IPS-NIHi7 (cell line): ENCODE measurements at regions not wholly inside any gene's neighbourhood (a gene's known extent, or its start where the extent isn't known, plus 50 kb on each side); places are given as distances from the start of the nearest gene placed in this dataset.

Experiments
- DNase-seq: peaks from one replicate; pipeline ENCODE4 v3.0.0; 2012; ENCODE audit warnings: mixed read lengths; ENCODE audit errors: extremely low spot score

DNA sequence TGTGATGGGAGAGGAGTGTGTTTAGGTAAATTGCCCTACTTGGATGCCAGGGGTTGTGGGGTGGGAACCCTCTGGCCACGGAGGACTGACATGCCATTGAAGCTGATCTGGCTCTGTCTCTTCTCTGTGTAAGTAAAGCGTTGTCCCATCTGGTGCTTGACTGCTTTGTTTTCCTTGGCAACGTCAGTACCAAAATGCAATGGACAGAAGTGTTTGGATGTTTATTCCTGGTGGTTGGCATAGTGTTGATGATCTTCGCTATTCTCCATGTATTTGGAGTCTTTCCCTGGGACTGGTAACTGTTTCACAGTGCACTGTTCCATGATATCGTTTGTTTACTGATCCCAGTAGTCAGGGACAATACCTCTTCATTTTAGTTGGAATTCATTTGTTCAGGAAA, 130.5 kb upstream of the MCTP2 start:
- no peak for DNase-seq

DNA sequence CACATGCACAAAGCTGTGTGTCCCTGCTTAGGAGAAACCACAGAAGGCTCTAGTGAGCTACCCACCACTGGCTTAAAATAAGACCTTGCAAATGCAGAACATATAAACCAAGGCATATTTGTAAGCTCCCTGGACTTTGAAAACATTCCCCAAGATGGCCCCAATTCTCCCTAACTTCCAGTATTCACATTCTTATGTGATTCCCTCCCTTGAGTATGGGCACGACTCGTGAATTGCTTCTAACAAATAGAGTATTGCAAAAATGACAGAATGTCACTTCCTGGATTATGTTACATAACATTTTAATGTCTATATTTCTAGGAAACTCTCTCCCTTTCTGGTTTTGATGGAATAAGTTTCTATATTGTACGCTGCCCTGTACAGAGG, 131.8 kb upstream of the MCTP2 start:
- DNase-seq = no peak

DNA sequence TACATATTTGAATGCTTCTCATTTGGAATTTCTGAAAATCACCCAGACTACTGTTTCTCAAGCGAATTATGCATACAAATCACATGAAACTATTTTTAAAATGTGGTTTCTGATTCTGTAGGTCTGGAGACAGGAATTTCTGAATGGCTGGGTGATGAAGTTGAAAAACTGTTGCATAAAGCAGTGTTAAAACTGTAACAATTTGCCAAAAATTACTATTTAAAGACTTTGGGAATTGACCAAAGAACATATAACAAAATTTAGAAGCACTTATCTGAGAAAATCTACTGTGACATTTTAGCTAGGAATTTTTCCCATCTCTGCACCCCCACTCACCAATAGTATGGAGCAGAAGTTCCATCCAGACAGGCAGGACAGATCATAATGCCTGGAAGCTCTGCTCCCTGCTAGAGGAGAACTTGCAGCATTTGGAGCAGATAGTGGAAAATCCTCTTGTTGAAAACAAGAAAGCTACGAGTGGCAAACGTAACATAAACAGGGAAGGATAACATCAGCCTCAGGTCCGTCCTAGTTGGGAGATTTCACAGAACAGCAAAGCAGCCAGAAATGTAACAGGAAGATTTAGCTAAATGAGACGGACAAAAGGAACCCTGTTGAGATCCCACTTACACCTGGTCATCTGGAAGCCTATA, 132.3 kb upstream of the MCTP2 start:
- DNase-seq = no peak

DNA sequence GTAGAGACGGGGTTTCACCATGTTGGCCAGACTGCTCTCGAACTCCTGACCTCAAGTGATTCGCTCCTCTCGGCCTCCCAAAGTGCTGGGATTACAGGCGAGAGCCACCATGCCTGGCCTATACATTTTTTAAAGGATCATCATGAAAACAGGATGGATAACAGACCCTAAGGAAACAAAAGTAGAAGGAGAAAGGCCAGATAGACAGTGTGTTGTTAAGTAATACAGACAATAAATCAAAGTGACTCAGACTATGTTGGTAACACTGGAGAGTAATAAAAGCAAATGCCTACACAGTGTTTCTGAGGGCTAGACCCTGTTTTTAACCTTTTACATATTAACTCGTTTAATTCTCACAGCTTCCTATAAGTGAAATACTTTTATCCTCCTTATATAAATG, 133.8 kb upstream of the MCTP2 start:
- no peak for DNase-seq

DNA sequence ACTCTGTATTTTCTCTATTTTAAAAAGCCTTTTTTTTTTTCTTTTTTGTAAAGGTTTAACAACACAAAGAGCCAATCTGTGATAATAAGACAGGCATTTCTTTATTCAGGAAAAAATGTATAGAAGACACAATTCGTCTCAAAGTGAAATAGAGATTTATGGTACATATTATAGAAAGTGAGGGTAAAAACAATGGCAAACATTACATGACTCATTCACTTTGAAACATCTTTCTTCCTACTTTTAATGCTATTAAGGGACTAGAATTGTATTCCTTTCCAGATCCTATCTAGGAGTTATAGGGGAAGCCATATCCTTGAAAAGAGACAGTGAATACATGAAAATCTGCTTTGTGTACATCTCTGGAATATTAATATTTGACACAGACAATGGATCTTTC, 137.1 kb upstream of the MCTP2 start:
- DNase-seq = no peak

DNA sequence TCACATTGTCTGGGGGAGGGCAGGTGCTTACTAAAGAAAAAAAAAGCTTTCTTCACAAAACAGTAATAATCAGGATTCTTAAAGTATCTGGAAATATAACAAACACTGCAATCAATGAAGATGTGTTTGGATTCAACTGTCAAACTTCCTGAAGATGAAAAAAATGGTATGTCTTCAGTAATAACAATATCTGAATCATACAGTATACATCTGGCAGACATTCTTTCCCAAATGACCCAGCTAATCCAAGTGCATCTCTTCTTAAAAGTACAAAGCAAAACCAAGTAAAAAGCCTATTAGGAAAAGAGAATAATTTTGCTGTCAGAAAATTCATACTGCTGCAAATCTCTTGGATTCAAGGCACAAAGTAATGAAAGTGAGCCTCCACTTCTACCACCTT, 145.0 kb upstream of the MCTP2 start:
- DNase-seq = no peak

DNA sequence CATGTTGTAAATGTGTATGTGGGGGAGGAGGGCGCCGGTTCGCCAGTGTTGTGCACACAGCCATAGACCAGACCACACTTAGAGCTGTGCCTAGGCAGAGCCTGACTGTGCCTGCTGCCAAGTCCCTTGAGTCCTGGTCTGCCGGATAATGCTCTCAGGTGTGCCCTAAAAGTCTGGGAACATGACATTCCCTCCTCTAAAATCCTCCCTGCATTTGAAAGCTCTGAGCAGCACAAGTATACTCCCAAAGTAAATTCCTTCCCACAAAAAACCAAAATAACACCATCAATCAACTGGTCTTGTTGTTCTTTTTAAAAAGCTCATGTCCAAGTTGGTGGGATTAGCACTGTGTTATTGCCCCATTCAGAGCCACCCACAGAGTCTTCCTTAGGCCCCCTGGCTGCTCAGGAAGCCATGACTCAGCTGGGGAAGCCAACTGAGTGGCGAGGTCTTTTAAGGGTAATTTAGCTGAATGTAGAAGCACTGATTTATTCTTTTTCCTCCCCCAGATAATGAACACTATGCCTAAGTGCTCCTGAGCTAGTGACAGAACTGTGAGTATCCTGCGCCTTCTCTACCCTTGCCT, 147.8 kb upstream of the MCTP2 start:
- no peak for DNase-seq

DNA sequence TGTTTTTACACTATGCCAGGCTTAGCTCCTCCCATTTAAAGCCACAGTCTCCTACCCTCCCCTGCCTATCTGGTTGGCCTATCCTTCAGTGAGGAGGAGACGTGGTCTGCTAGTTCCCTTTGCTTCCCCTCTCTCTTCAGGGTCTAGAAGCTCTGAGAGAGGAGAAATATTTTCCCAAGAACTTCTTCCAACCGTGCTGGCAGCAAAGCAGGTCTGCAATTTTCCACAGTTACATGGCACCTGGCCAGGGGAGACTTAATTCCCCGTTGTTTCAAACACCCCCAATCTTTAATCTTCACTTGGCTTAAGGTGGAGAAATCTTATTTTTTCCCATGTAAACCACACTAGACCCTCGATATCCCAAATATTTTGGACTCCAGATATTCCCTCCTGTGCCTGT, 149.5 kb upstream of the MCTP2 start:
- DNase-seq = no peak

DNA sequence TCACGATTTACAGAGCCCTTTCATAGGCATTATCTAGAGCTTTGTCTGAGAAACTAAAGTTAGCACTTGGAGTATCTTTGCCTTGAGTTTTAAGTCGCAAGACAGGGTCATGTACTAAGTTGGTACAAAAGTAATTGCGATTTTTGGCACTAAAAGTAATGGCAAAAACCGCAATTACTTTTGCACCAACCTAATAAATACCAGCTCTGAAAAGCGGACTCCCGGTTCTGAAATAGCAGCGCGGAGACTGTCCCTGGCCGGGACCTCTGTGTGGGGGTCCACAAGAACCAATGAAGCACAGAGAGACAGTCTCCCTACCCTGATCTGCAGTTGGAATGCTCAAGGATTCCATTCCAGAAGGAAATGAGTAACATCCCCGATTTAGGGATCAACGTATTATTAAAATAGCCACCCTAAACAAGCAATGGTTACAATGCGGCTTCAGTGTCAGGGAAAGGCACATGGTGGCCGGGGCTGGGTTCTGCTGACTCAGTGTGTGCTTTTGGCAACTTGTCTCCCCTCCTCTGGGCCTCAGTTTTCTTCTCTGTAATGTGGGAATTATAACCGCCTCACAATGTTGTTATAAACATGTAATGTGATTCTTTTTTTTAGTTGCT, 150.3 kb upstream of the MCTP2 start:
- DNase-seq = no peak

DNA sequence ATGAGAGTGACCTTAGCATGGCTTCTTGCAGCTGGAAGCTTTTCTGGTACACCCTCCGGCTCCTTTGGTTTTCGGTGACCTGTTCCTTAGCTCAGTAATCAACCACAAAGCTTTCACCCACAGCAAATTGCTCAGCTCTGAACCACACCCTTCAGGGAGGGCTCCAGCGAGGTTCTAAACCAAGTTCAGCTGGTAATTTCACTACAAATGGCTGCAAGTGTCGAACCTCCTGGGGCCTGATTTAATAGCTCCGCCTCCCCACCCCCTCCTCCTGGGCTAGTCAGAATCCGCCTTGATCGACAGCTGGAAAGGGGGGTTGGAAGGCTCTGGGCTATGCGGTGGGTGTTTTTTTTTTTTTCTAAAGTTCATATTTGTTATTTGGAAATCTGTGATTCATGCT, 150.9 kb upstream of the MCTP2 start:
- DNase-seq = peak; percentile 63

DNA sequence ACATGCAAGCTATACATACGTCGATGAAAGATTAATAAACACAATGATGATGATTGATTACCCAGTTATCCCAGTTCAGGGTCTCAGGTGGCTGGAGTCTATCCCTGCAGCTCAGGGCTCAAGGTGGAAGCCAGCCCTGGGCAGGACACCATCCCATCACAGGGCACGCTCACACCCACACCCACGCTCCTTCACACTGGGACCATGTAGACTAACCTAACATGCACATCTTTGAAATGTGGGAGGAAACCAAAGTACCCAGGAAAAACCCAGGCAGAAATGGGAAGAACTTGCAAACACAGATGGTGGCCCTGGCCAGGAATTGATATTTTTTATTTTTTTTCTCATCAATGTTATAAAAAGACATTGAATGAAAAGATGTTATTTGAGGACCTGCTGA, 151.4 kb upstream of the MCTP2 start:
- no peak for DNase-seq

DNA sequence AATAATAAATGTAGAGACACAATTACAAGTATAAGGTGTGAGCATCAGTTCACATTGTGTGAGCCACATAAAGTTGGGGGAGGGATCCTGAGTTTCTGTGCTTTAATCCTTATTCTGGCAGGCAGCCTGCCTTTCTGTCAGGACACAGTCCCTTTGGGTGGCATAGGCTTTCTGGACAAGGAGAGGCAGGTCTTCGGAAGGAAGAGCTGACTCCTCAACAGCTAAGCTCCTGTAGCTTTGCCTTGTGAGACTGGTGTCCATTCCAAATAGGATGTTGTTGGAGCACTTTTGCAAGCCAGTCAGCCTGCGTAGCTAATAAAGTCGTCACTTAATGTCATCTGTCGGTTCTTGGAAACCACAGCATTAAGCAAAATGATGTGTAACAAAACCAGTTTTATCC, 151.9 kb upstream of the MCTP2 start:
- no peak for DNase-seq

DNA sequence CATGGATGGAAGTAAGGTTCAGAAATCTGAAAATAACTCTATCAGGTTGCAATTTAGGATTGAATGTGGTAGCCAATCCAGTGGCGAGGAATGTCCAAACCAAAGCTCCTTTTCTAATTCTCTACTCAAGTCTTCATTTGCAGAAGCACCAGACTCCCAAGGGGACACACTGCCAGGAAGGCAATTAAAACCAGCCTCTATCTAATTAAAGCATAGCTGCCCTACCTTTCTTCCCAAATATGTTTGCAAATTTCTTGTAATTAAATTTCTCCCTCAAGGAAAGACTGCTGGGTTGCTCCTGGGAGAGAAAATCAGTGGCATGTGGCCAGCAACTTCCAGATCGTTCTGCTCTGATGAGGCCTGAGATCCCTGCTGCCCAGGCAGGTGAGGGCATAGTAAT, 153.4 kb upstream of the MCTP2 start:
- no peak for DNase-seq

DNA sequence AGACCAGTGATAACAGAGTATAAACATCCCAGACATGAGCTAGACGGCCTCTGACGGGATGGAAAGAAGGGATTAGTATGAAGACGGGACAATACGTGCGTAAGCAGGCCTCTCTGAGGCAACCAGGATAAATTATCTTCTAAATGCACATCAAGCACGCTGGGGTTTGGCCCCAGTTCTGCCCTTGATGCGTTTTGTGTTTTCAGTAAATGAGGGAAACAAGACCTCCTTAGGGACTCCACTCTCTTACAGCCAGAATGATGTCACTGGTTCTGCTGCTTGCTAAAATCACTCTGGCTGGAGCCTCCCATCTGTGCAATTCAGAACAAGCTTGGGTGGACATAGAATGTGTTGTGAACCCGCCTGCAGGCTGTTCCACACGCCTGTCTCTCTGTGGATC, 156.0 kb upstream of the MCTP2 start:
- DNase-seq = no peak

DNA sequence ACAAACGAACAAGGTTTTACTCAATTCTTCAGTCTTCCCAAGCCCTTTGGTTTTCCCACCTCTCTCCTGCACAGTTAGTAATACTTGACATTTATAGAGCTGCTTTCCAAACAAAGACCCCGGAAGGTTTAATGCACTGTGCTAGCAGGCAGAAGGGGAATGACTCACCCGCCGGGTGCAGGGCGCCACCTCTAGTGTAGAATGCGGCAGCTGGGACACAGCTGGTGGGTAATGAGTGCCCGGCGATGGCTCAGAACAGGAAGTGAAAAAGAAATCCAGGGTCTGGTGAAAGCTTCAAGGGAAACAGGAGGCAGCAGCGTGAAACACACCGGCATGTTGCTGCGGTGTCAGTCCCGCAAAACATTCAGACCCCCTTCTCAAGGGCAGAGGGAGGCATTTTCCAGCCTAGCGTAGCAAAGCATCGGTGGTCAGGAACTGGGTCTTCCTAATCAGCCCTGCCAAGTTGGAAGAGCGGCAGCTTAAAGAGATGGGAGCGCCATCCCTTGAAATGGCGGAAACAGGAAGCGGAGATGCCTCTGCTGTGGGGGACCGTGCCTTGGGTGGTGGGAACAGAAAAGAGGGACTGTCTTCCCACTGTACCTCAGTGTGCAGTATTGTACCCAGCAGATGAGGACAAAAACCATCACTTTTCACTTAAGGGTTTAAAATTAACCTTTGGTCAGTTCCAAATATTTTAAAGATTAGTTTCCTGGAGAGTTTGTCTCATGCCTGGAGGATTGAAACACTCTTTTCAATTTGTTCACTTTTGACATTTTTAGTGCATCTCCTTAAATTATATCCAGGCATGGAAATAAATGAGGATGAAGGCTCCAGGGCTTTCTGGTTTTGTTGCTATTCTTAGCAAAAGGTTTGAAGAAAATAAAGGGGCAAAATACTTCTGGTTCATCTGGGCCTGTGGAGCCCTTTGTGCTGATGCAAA, 160.7 kb upstream of the MCTP2 start:
- DNase-seq = peak; percentile 41

DNA sequence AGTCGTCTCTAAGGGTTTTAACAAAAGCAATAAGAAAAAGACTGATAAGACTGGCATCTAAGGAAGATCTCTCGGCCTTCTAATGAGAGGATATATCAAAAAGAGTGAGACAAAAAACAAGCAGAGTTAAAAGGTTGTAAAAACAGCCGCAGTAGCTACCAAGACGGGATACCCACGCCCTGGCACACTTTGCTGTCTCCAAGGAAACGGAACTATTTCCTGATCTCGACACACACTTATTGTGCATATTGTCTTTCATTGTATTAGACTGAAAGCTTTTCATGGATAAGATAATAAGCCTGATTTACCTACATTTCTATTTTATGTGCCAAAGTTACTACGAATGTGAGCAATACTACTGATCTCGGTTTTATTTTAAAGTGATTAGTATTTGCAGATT, 161.5 kb upstream of the MCTP2 start:
- DNase-seq = no peak

DNA sequence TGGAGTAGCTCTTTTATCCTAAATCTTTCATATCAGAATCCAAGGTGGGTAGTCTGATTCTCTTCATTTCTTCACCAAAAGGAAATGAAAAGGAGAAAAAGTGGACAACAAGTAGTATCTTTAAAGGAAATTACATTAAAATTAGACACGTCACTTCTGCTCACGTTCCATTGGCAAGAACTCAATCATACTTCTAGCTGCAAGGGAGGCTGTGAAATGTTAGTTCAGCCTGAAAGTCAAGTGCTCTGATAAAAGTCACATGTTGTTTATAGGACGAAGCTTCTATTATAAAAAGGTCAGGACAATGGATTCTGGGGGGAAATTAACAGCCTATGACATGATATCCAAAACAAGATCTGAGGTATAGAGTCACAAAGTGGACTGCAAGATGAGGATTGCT, 164.6 kb upstream of the MCTP2 start:
- DNase-seq = no peak

DNA sequence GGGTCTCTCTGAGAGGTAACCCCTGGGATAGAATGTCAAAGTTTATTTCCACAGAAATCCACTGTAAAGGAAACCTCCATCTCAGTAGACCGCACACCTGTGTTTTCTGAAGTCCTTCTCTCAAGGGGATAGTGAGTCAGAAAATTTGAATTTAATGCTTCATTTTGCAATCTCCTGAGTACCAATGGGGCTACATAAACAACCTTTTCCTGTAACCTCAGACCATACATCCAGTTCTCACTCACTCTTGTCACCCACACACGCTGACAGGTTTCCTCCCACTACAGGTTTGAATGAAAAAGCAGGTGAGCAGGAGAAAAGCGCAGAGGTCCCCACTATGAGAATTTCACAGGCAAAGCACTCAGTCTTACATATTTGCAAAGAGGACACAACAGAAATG, 165.3 kb upstream of the MCTP2 start:
- DNase-seq = no peak

DNA sequence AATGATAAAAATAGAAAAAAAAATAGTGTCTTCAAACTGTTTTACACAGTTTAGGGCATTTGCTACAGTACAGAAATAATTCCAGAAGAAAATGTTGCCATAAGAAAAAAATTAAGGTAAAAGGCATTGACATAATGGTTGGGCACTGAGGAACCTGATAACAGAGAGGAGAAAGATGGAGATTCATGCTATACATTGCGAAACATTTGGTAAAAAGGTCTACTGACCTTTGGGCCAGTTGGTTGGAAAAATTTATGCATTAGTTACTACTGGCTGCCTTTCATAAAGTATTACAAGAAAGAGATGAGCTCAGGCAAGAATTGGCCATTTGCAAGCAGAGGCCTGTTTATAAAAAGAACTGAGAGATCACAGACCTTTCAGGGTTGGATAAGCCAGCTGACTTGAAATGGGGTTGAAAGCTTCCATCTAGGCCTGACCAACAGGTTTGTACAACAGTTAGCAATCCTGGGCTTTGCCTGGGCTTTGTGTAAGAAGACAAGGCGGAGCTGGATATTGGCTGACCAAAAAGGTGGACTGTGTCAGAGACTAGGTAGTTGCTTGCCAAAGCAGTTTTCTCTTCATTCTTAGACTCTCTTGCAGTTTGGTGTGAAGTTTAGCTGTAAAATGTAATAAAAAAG, 166.6 kb upstream of the MCTP2 start:
- no peak for DNase-seq

DNA sequence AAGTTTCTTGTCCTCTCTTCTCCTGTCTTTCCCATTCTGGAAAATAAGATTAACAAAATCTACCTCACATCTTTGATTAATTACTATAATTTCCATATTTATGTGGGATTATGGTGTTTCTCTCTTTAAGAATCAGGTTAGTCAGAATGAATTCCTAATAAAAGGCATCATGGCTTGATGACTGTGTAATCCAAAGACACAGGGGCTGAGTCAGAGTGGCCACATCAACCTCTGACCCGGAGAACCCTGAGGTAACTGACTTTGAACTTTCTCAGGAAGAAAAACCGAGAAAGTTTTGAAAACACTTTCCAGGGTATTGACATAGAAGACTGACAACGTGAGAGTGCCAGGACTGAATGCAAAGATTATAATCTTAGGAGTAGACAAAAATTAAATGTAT, 170.3 kb upstream of the MCTP2 start:
- DNase-seq = no peak

DNA sequence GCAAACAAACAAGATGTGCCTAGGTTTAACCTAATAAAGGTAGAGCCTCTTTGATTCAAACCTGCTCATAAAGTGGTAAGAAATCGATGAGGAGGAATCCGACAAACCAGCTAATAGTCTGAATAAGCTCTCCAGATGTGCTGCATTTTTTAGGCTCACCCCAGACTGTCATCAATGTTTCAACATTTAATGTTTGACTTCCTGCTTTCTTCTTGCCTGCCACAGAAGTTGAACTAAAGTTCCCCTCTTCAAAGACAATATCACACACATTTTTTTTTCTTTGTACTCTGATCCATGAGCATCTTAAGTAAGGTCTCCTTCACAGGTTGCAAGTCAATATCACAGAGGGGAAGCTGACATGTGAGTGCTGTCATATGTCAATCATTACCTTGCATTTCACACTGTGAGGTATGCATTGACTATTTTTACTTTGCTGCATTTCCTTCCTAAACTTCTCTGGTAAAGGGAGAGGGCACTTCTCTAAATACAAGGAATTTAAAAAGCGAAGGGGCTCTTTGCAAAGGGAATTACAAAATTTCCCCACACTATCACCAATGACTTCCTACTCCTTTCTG, 172.3 kb upstream of the MCTP2 start:
- DNase-seq = no peak

DNA sequence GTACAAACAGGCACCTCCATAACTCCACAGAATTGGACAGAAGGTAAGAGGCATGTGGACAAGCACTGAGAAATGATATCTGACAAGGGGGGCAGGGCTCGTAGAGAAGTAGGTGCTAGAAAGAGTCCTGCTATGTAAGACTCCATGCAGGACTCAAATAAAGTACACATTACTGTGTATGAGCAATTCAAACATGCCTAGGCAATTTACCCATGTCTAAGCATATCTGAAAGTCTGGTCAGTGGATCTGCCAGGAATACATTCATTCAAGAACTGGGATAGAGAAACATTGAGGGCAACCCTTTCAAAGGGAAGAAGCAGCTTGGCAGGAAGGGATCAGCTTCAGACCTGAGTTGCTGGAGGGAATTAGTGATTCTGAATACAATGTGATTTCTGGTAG, 174.1 kb upstream of the MCTP2 start:
- no peak for DNase-seq
